ENCODE measurements at regions not wholly inside any gene's neighbourhood (a gene's known extent, or its start where the extent isn't known, plus 50 kb on each side); places are given as distances from the start of the nearest gene placed in this dataset.

DNA sequence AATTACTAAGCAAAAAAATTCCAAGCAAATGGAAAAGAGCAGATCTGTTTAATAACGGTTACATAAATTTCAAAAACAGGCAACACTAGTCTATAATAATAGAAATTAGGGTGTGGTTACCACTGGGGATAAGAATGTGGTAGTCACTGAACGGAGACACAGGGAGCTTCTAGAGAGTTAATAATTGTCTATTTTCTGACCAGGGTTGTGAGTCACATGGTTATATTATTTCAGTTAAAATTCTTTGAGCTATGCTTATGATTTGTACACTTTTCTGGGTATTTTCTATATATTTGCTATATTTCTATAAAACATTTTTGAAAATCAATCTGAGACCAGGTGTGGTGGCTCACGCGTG is 433.9 kb upstream of the MAF start:
- DNase-seq (ENCODE audit: extremely low spot score, unreplicated experiment) = no peak
- Mint-ChIP-seq H3K4me1 (ENCODE audit: unreplicated experiment) (peaks cover 21% of the 10 kb centered on the region), H3K36me3 (ENCODE audit: unreplicated experiment) (peaks cover 7% of the 10 kb centered on the region), H3K27ac (ENCODE audit: unreplicated experiment) (no peak overlapping the region), H3K4me3 (ENCODE audit: unreplicated experiment) (no peak overlapping the region), H3K9me3 (ENCODE audit: unreplicated experiment) (peaks cover 15% of the 10 kb centered on the region), H3K27me3 (ENCODE audit: unreplicated experiment) (no peaks in the 10 kb centered on the region)
- no peak for TF ChIP-seq CTCF (IDR thresholded peaks at IDR 0.05)

DNA sequence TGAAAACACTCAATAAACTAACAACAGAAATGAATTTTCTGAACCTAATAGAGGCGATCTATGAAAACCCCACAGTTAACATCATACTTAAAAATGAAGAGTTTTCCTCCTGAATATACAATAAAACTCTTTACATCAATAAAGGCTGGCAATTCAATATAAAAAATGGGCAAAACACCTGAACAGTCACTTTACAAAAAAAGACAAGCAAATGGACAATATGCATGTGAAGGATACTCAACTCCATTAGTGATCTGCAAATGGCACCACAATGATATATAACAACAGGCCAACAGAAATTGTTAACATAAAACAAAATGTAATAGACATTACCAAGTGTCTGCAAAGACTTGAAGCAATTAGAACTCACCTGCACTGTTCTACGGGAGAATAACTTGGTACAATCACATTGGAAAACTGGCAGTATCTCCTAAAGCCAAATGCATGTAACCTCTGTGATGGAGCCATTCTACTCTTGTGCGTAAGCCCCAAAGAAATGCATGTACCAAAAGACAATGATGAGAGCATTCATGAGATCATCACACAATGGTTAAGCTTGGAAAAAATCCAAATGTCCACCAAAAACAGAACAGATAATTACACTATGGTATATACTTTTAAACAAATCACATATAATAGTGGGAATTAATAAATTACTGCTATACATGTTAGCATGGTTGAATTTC is 433.4 kb upstream of the MAF start:
- no peak for DNase-seq (ENCODE audit: extremely low spot score, unreplicated experiment)
- no peak overlapping the region for H3K4me3 Mint-ChIP-seq (ENCODE audit: unreplicated experiment)
- peaks cover 13% of the 10 kb centered on the region for H3K9me3 Mint-ChIP-seq (ENCODE audit: unreplicated experiment)
- peaks cover 5% of the 10 kb centered on the region for H3K36me3 Mint-ChIP-seq (ENCODE audit: unreplicated experiment)
- TF ChIP-seq CTCF (IDR thresholded peaks at IDR 0.05) = no peak
- peaks cover 21% of the 10 kb centered on the region for H3K4me1 Mint-ChIP-seq (ENCODE audit: unreplicated experiment)
- no peak overlapping the region for H3K27ac Mint-ChIP-seq (ENCODE audit: unreplicated experiment)
- H3K27me3 Mint-ChIP-seq (ENCODE audit: unreplicated experiment) = no peaks in the 10 kb centered on the region

- H3K36me3 Mint-ChIP-seq (ENCODE audit: unreplicated experiment) = peaks cover 5% of the 10 kb centered on the region
- no peak overlapping the region for H3K4me3 Mint-ChIP-seq (ENCODE audit: unreplicated experiment)
- no peak overlapping the region for H3K27ac Mint-ChIP-seq (ENCODE audit: unreplicated experiment)
- H3K9me3 Mint-ChIP-seq (ENCODE audit: unreplicated experiment) = peaks cover 13% of the 10 kb centered on the region
- DNase-seq (ENCODE audit: extremely low spot score, unreplicated experiment) = no peak
- H3K27me3 Mint-ChIP-seq (ENCODE audit: unreplicated experiment) = no peaks in the 10 kb centered on the region
- H3K4me1 Mint-ChIP-seq (ENCODE audit: unreplicated experiment) = peaks cover 34% of the 10 kb centered on the region
- TF ChIP-seq CTCF (IDR thresholded peaks at IDR 0.05) = no peak
Measured at GRCh38 chr16:80029761-80030481, 429.4 kb upstream of the MAF start.

DNA sequence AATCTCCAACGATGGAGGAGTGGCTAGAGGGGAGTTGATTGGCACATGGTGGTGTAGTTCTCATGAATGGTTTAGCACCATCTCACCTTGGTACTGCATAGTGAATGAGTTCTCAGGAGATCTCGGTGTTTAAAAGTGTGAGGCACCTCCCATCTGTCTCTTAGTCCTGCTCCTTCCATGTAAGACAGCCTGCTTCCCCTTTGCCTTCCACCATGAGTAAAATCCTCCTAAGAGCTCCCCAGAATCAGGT is 428.8 kb upstream of the MAF start:
- no peak overlapping the region for H3K27ac Mint-ChIP-seq (ENCODE audit: unreplicated experiment)
- H3K27me3 Mint-ChIP-seq (ENCODE audit: unreplicated experiment) = no peaks in the 10 kb centered on the region

More for the DNA sequence above, 428.8 kb upstream of the MAF start:
- DNase-seq (ENCODE audit: extremely low spot score, unreplicated experiment) = no peak
- H3K36me3 Mint-ChIP-seq (ENCODE audit: unreplicated experiment) = peaks cover 5% of the 10 kb centered on the region
- H3K4me1 Mint-ChIP-seq (ENCODE audit: unreplicated experiment) = peaks cover 36% of the 10 kb centered on the region
- H3K9me3 Mint-ChIP-seq (ENCODE audit: unreplicated experiment) = peaks cover 13% of the 10 kb centered on the region
- no peak overlapping the region for H3K4me3 Mint-ChIP-seq (ENCODE audit: unreplicated experiment)
- no peak for TF ChIP-seq CTCF (IDR thresholded peaks at IDR 0.05)

Measured in osteocyte (in vitro differentiated cells).